Left renal pelvis (tissue), 4 donors: ENCODE measurements at regions not wholly inside any gene's neighbourhood (a gene's known extent, or its start where the extent isn't known, plus 50 kb on each side); places are given as distances from the start of the nearest gene placed in this dataset.

Experiments used
- DNase-seq, 4 donors: peaks; one replicate each; pipeline ENCODE4 v3.0.0-alpha.2; 2013; ENCODE audit warnings: low read depth in 4 of 4, low spot score in 3 of 4

GRCh38 chr17:53101706-53102105 is 721.0 kb upstream of the KIF2B start:
- no peak for DNase-seq

GRCh38 chr17:53100126-53100525 is 722.6 kb upstream of the KIF2B start:
- DNase-seq: no peak

- no peak for DNase-seq
Observed at GRCh38 chr17:53093391-53093790, 729.3 kb upstream of the KIF2B start.

- DNase-seq: no peak
Observed at GRCh38 chr17:53092072-53092471, 730.7 kb upstream of the KIF2B start.

- DNase-seq: no peak
Observed at GRCh38 chr17:53090770-53091169, 732.0 kb upstream of the KIF2B start.

- no peak for DNase-seq
Observed at GRCh38 chr17:53088481-53088880, 734.2 kb upstream of the KIF2B start.

GRCh38 chr17:53061446-53061845 is 761.3 kb upstream of the KIF2B start:
- no peak for DNase-seq

- no peak for DNase-seq
Observed at GRCh38 chr17:53058031-53058430, 764.7 kb upstream of the KIF2B start.

GRCh38 chr17:53046781-53047180 is 775.9 kb upstream of the KIF2B start:
- no peak for DNase-seq

GRCh38 chr17:53039981-53040380 is 782.7 kb upstream of the KIF2B start:
- DNase-seq: no peak

- DNase-seq: no peak
Observed at GRCh38 chr17:53033297-53033696, 789.4 kb upstream of the KIF2B start.

GRCh38 chr17:53032861-53033271 is 789.9 kb upstream of the KIF2B start:
- DNase-seq: peak; percentile 12 to 55 (median 39)

GRCh38 chr17:53017227-53017626 is 805.5 kb upstream of the KIF2B start:
- DNase-seq: no peak

GRCh38 chr17:53016085-53016484 is 806.6 kb upstream of the KIF2B start:
- no peak for DNase-seq

- DNase-seq: no peak
Observed at GRCh38 chr17:53012364-53012763, 810.4 kb upstream of the KIF2B start.

GRCh38 chr17:53006006-53006405 is 816.7 kb upstream of the KIF2B start:
- no peak for DNase-seq

- no peak for DNase-seq
Observed at GRCh38 chr17:53004902-53005301, 817.8 kb upstream of the KIF2B start.

GRCh38 chr17:52995881-52996280 is 826.8 kb upstream of the KIF2B start:
- no peak for DNase-seq

GRCh38 chr17:52995147-52995546 is 827.6 kb upstream of the KIF2B start:
- no peak for DNase-seq

GRCh38 chr17:52986056-52986662 is 827.6 kb upstream of the CA10 start:
- DNase-seq: no peak

- DNase-seq: no peak
Observed at GRCh38 chr17:52982331-52982730, 823.8 kb upstream of the CA10 start.

- no peak for DNase-seq
Observed at GRCh38 chr17:52979921-52980320, 821.4 kb upstream of the CA10 start.

- DNase-seq: no peak
Observed at GRCh38 chr17:52965856-52966255, 807.3 kb upstream of the CA10 start.
